HCT116 (cell line): ENCODE measurements at regions not wholly inside any gene's neighbourhood (a gene's known extent, or its start where the extent isn't known, plus 50 kb on each side); places are given as distances from the start of the nearest gene placed in this dataset.

Experiments used
- ATAC-seq: fragments of 200-7000 bp; cut with Tn5 transposase; 2 replicates; pipeline ENCODE4 v1.9.1; 2020; ENCODE audit warnings: mild to moderate bottlenecking, moderate library complexity
- BruUV-seq: library from RNA; stranded (reverse); fragments of 400-500 nt; replicated peaks from 2 replicates; lab custom pipeline; 2021; lab: Mats Ljungman, UMichigan
- CTCF ChIA-PET: fragments of 300-600 bp; sonication (Branson Sonifier 250); formaldehyde crosslinking; loops from one replicate; lab custom pipeline; 2021; ENCODE audit warnings: antibody characterized with exemption; lab: Charles Lee
- POLR2A ChIA-PET: fragments of 300-600, 350-600 bp; sonication (Branson Sonifier 250); formaldehyde crosslinking; loops from one replicate; lab custom pipeline; 2021; ENCODE audit warnings: antibody characterized with exemption; lab: Charles Lee
- RAD21 ChIA-PET, 2 experiments: fragments of 300-600 bp; sonication (Branson Sonifier 250); formaldehyde crosslinking; loops; one replicate each; lab custom pipeline; 2023; ENCODE audit warnings: low total read pairs in 2 of 2; ENCODE audit not compliant: uncharacterized antibody in 2 of 2, unreplicated experiment in 2 of 2, low non-redundant PET in 1 of 2; lab: Charles Lee
- DNase-seq: peaks from one replicate; pipeline ENCODE4 v3.0.0-alpha.2; 2010; ENCODE audit warnings: low read depth, low spot score
- H2AFZ ChIP-seq: fragments of 200-600 bp; shearing (Covaris generic), sonication (generic); 2 replicates; pipeline ENCODE4 v1.6.1; 2017; ENCODE audit warnings: low read depth, mixed run types, mixed read lengths, antibody characterized with exemption, low read length; ENCODE audit not compliant: poor library complexity, severe bottlenecking
- H3K27ac ChIP-seq: 2 replicates; pipeline ENCODE4 v1.5.1; 2012; ENCODE audit warnings: low read depth, low read length
- H3K27me3 ChIP-seq: fragments of 200-600 bp; sonication (generic); 2 replicates; pipeline ENCODE4 v1.6.1; 2016; ENCODE audit warnings: mixed run types, low read length, mixed read lengths; ENCODE audit not compliant: insufficient read depth
- H3K36me3 ChIP-seq, 2 experiments: fragments of 200-500 bp in 1 of 2; fragments of 200-600 bp in 1 of 2; sonication (Bioruptor generic) in 1 of 2; sonication (generic) in 1 of 2; 2 replicates each; pipeline versions ENCODE4 v1.5.1 to v1.6.1; 2014 to 2016; ENCODE audit warnings: low read length in 2 of 2, inconsistent platforms in 1 of 2, mixed read lengths in 1 of 2, mixed run types in 1 of 2; ENCODE audit not compliant: insufficient read depth in 2 of 2, control insufficient read depth in 1 of 2
- H3K4me1 ChIP-seq, 2 experiments: fragments of 200-600 bp in 1 of 2; sonication (generic) in 1 of 2; 2 replicates each; pipeline versions ENCODE4 v1.5.1 to v1.6.1; 2012 to 2017; ENCODE audit warnings: low read length in 2 of 2, inconsistent platforms in 1 of 2, mild to moderate bottlenecking in 1 of 2, mixed read lengths in 1 of 2, mixed run types in 1 of 2, moderate library complexity in 1 of 2; ENCODE audit not compliant: insufficient read depth in 2 of 2, control insufficient read depth in 1 of 2
- H3K4me2 ChIP-seq: fragments of 200-600 bp; sonication (generic); 2 replicates; pipeline ENCODE4 v1.6.1; 2017; ENCODE audit warnings: mixed run types, low read length, mixed read lengths
- H3K4me3 ChIP-seq, 2 experiments: fragments of 200-600 bp in 1 of 2; sonication (generic) in 1 of 2; replicated peaks in 1 of 2; 2 replicates each; pipeline ENCODE4 v1.5.1; 2011 to 2016; ENCODE audit warnings: low read length in 2 of 2, control low read depth in 1 of 2, low read depth in 1 of 2, mild to moderate bottlenecking in 1 of 2, mixed read lengths in 1 of 2, mixed run types in 1 of 2
- H3K79me2 ChIP-seq: fragments of 200-600 bp; sonication (generic); 2 replicates; pipeline ENCODE4 v1.6.1; 2017; ENCODE audit warnings: mild to moderate bottlenecking, mixed run types, low read length, moderate library complexity, mixed read lengths; ENCODE audit not compliant: insufficient read depth
- H3K9ac ChIP-seq: fragments of 200-600 bp; sonication (generic); 2 replicates; pipeline ENCODE4 v1.6.1; 2016; ENCODE audit warnings: low read length, mixed read lengths
- H3K9me2 ChIP-seq: fragments of 200-600 bp; sonication (generic), shearing (Covaris generic); 2 replicates; pipeline ENCODE4 v1.6.1; 2017; ENCODE audit warnings: mixed run types, mild to moderate bottlenecking, moderate library complexity; ENCODE audit not compliant: insufficient read depth
- H3K9me3 ChIP-seq, 2 experiments: fragments of 200-500 bp in 1 of 2; fragments of 200-600 bp in 1 of 2; sonication (Bioruptor generic) in 1 of 2; sonication (generic) in 1 of 2; 2 replicates each; pipeline ENCODE4 v1.6.1; 2014 to 2017; ENCODE audit warnings: low read length in 2 of 2, mixed read lengths in 2 of 2, inconsistent platforms in 1 of 2, low read depth in 1 of 2, mild to moderate bottlenecking in 1 of 2, mixed run types in 1 of 2, moderate library complexity in 1 of 2; ENCODE audit not compliant: control insufficient read depth in 1 of 2, insufficient read depth in 1 of 2
- H4K20me1 ChIP-seq: fragments of 200-600 bp; sonication (generic), shearing (Covaris generic); 2 replicates; pipeline ENCODE4 v1.6.1; 2017; ENCODE audit warnings: mixed run types, mild to moderate bottlenecking, moderate library complexity; ENCODE audit not compliant: insufficient read depth
- CEBPB ChIP-seq: IDR thresholded peaks from 2 replicates; pipeline ENCODE4 v1.6.1; 2012; ENCODE audit warnings: low read depth
- EGR1 ChIP-seq: IDR thresholded peaks from 2 replicates; pipeline ENCODE4 v1.6.1; 2012; ENCODE audit warnings: low read depth
- ELF1 ChIP-seq: IDR thresholded peaks from 2 replicates; pipeline ENCODE4 v1.6.1; 2012; ENCODE audit warnings: low read depth, borderline replicate concordance
- EZH2 ChIP-seq: fragments of 200-600 bp; sonication (generic); IDR thresholded peaks from 2 replicates; pipeline ENCODE4 v1.6.1; 2017; ENCODE audit warnings: antibody characterized with exemption, mixed run types
- EZH2phosphoT487 ChIP-seq: fragments of 200-600 bp; IDR thresholded peaks from 2 replicates; pipeline ENCODE4 v1.6.1; 2018; ENCODE audit warnings: antibody characterized with exemption, borderline replicate concordance
- FOSL1 ChIP-seq: IDR thresholded peaks from 2 replicates; pipeline ENCODE4 v1.6.1; 2012; ENCODE audit warnings: low read depth
- POLR2A ChIP-seq: IDR thresholded peaks from 2 replicates; pipeline ENCODE4 v1.7.0; 2011; ENCODE audit warnings: borderline replicate concordance; ENCODE audit not compliant: insufficient read depth, insufficient read length; ENCODE audit errors: extremely low read depth
- POLR2AphosphoS5 ChIP-seq: IDR thresholded peaks from 2 replicates; pipeline ENCODE4 v1.6.1; 2011; ENCODE audit warnings: mild to moderate bottlenecking, low read depth, low read length, moderate library complexity
- SP1 ChIP-seq: IDR thresholded peaks from 2 replicates; pipeline ENCODE4 v1.6.1; 2012; ENCODE audit warnings: low read depth
- SRF ChIP-seq: IDR thresholded peaks from 2 replicates; pipeline ENCODE4 v1.6.1; 2012; ENCODE audit warnings: low read depth
- TCF7L2 ChIP-seq: IDR thresholded peaks from 2 replicates; pipeline ENCODE4 v1.7.0; 2011; ENCODE audit warnings: borderline replicate concordance, inconsistent platforms; ENCODE audit not compliant: insufficient read depth, insufficient read length; ENCODE audit errors: extremely low read depth
- YY1 ChIP-seq: IDR thresholded peaks from 2 replicates; pipeline ENCODE4 v1.6.1; 2011; ENCODE audit warnings: low read length, low read depth, moderate library complexity, mild to moderate bottlenecking; ENCODE audit not compliant: insufficient replicate concordance; ENCODE audit errors: extremely low read depth
- ZFX ChIP-seq: fragments of 450-650 bp; IDR thresholded peaks from 2 replicates; pipeline ENCODE4 v1.6.1; 2017
- ZNF274 ChIP-seq: fragments of 200-500 bp; sonication (Bioruptor generic); IDR thresholded peaks from 2 replicates; pipeline ENCODE4 v1.6.1; 2014; ENCODE audit warnings: mild to moderate bottlenecking, low read depth, low read length, inconsistent platforms
- intact Hi-C: fragments of 100-400 bp; cut with micrococcal nuclease; formaldehyde crosslinking; loops from 2 replicates; pipeline ENCODE4 v1.10.0; 2022
- TF ChIP-seq, protein P1 (sequence below): IDR thresholded peaks from 2 replicates; pipeline ENCODE4 v1.6.1; 2012; ENCODE audit warnings: low read depth

DNA sequence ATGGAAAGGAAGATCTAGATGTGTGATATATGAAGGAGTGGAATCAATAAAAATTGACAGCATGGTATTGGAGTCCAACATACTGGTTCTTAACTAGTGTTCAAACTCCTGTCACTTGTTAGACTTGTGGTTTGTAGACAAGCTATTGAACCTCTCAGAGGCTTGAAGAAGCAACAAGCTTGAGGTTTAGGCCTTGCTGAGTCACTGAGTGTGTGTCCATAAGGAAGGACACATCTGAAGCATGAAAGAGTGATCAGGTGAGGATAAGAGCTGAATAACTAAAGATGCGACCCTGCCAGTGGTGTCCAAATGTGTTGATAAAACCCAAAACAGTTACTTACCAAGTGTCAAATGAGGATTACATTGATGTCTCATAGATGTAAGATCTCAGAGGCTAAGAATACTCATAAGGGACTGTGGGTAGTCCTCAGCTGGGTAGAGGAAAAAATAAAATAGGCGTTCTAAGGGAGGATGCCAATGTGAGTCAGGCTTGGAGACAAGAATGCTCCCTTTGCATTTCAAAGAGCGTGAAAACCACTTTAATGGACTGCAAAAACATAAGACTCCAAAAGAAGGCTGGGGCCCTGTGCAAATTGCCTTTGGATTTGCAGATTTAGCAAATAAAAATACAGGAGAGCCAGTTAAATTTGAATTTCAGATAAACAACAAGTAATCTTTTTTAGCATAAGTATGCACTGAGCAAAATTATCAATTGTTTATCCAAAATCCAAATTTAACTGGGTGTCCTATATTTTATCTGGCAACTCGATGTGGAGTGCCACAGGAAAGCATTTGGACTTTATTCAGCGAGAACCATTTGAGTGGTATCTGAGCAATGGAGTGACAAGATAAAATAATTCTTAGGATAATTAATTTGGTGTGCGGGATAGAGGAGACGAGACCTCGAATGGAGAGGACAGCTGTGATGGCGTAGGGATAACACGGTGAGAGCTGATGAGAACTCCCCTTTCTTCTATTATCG is 757.3 kb upstream of the WWC1 start (continued):
- TF ChIP-seq EZH2phosphoT487 (no peak), SP1 (no peak), YY1 (no peak), SRF (no peak), POLR2AphosphoS5 (no peak), TCF7L2 (no peak), POLR2A (no peak), CEBPB (no peak), EZH2 (no peak)
- TF ChIP-seq, protein P1, sequence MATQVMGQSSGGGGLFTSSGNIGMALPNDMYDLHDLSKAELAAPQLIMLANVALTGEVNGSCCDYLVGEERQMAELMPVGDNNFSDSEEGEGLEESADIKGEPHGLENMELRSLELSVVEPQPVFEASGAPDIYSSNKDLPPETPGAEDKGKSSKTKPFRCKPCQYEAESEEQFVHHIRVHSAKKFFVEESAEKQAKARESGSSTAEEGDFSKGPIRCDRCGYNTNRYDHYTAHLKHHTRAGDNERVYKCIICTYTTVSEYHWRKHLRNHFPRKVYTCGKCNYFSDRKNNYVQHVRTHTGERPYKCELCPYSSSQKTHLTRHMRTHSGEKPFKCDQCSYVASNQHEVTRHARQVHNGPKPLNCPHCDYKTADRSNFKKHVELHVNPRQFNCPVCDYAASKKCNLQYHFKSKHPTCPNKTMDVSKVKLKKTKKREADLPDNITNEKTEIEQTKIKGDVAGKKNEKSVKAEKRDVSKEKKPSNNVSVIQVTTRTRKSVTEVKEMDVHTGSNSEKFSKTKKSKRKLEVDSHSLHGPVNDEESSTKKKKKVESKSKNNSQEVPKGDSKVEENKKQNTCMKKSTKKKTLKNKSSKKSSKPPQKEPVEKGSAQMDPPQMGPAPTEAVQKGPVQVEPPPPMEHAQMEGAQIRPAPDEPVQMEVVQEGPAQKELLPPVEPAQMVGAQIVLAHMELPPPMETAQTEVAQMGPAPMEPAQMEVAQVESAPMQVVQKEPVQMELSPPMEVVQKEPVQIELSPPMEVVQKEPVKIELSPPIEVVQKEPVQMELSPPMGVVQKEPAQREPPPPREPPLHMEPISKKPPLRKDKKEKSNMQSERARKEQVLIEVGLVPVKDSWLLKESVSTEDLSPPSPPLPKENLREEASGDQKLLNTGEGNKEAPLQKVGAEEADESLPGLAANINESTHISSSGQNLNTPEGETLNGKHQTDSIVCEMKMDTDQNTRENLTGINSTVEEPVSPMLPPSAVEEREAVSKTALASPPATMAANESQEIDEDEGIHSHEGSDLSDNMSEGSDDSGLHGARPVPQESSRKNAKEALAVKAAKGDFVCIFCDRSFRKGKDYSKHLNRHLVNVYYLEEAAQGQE: no peak

DNA sequence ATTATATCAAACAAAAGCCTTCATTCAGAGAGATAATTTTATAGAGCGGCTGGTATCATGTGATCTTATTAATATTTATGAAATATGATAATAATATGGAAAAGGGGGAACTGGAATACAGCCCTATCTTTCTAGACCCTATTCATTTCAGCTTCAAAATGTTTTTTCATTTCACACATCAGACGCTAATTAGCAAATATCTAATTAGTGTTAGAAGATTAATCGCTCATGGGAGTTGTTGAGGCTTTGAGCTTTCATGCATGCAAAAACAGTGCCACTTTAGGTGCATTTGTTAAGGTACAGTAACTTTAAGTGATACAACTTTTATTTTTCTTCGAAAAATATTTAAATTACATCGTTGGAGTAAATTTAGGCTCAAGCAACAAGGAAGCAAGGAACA is 751.7 kb upstream of the WWC1 start:
- RAD21 ChIA-PET: no interaction called here
- no peak for DNase-seq
- Histone ChIP-seq H3K79me2 (no peaks in the 10 kb centered on the region), H3K27me3 (no peaks in the 10 kb centered on the region), H3K4me2 (no peak overlapping the region), H4K20me1 (no peaks in the 10 kb centered on the region; the same call in 1 of the 2 replicates), H3K4me3 (no peak overlapping the region), H3K9me2 (no peaks in the 10 kb centered on the region), H3K36me3 (no peaks in the 10 kb centered on the region), H3K27ac (no peak overlapping the region), H3K9ac (no peak overlapping the region), H3K4me1 (no peaks in the 10 kb centered on the region), H2AFZ (no peak overlapping the region), H3K9me3 (no peaks in the 10 kb centered on the region)
- no peak for ATAC-seq
- intact Hi-C loops: no loop called here
- CTCF ChIA-PET: no interaction called here
- POLR2A ChIA-PET: no interaction called here
- no TSS peak for BruUV-seq
- TF ChIP-seq SRF (no peak), YY1 (no peak), CEBPB (no peak), ZNF274 (no peak), ZFX (no peak), FOSL1 (no peak), TCF7L2 (no peak), EZH2 (no peak), POLR2AphosphoS5 (no peak), ELF1 (no peak), EGR1 (no peak), EZH2phosphoT487 (no peak)
- TF ChIP-seq, protein P1: no peak
